ENCODE measurements at regions not wholly inside any gene's neighbourhood (a gene's known extent, or its start where the extent isn't known, plus 50 kb on each side); places are given as distances from the start of the nearest gene placed in this dataset.

- no peak for DNase-seq
- Histone ChIP-seq H3K27ac (peak overlapping the region in 1 of 2 donors; percentile 62), H3K4me3 (no peak overlapping the region), H3K36me3 (no peaks in the 10 kb centered on the region), H3K27me3 (no peaks in the 10 kb centered on the region), H3K4me1 (peaks cover 0 to 6% of the 10 kb centered on the region in 2 donors), H3K9me3 (no peaks in the 10 kb centered on the region)
- no peak for TF ChIP-seq POLR2A (IDR thresholded peaks at IDR 0.05)
- intact Hi-C loops (cut with DNase I; ENCODE audit: low total_unique reads) = no loop called here
Measured at GRCh38 chr11:69417699-69418085, 63.8 kb upstream of the LINC01488 start.

GRCh38 chr11:69418576-69419296, 62.7 kb upstream of the LINC01488 start:
- Histone ChIP-seq H3K36me3 (no peaks in the 10 kb centered on the region), H3K4me3 (no peak overlapping the region), H3K27me3 (no peaks in the 10 kb centered on the region), H3K27ac (no peak overlapping the region), H3K9me3 (no peaks in the 10 kb centered on the region), H3K4me1 (peaks cover 0 to 6% of the 10 kb centered on the region in 2 donors)
- TF ChIP-seq POLR2A (IDR thresholded peaks at IDR 0.05) (no peak), CTCF (IDR thresholded peaks at IDR 0.05) (no peak)
- intact Hi-C loops (cut with DNase I; ENCODE audit: low total_unique reads) = no loop called here
- no peak for DNase-seq

DNA sequence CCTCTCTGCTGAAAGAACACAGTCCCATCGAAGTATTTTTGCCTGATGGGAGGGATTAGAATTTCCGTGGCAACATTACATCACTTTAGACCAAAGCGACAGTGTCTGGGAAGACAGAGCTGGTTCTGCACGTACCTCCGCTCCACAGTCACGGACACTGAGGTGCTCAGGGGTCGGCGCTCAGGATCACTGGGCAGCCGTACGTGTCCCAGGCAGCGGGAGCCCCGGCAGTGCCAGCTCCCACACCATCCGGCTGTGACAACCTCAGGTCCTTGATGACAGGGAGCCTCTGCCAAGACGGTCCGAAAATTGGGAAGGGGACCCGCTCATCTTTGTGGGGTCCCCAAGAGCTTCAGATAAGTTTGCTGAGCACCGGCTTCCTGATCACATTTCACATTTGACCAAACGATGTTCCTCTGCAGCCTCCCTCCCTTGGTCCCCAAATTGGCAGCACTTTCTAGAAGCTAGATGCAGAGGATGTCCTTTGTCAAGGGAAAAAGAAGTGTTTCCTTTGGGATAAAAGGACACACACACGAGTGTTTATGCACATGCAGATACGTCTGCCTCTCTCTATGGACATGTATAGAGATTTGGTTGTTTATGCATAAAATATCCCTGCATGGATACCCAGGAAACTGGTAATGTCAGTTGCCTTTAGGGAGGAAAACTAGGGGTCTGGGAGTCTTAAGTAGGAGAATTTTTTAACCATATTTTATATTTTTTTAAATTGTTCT, 61.6 kb upstream of the LINC01488 start:
- no peak for DNase-seq
- Histone ChIP-seq H3K27me3 (no peaks in the 10 kb centered on the region), H3K4me1 (peaks cover 0 to 6% of the 10 kb centered on the region in 2 donors), H3K4me3 (no peak overlapping the region), H3K36me3 (no peaks in the 10 kb centered on the region), H3K27ac (no peak overlapping the region), H3K9me3 (no peaks in the 10 kb centered on the region)
- no peak for TF ChIP-seq POLR2A (IDR thresholded peaks at IDR 0.05)
- TF ChIP-seq CTCF (IDR thresholded peaks at IDR 0.05) = no peak
- intact Hi-C loops (cut with DNase I; ENCODE audit: low total_unique reads) = no loop called here

- H3K4me3 ChIP-seq = no peak overlapping the region
- H3K36me3 ChIP-seq = no peaks in the 10 kb centered on the region
- H3K27ac ChIP-seq = no peak overlapping the region
- no peaks in the 10 kb centered on the region for H3K27me3 ChIP-seq
- H3K9me3 ChIP-seq = no peaks in the 10 kb centered on the region
- DNase-seq = no peak
- intact Hi-C loops (cut with DNase I; ENCODE audit: low total_unique reads) = no loop called here
- TF ChIP-seq CTCF (IDR thresholded peaks at IDR 0.05) (no peak), POLR2A (IDR thresholded peaks at IDR 0.05) (no peak)
- no peaks in the 10 kb centered on the region for H3K4me1 ChIP-seq
Measured at GRCh38 chr11:69422645-69423044, 58.8 kb upstream of the LINC01488 start.

GRCh38 chr11:69423181-69423580, 58.3 kb upstream of the LINC01488 start:
- intact Hi-C loops (cut with DNase I; ENCODE audit: low total_unique reads) = no loop called here
- no peak for DNase-seq
- TF ChIP-seq POLR2A (IDR thresholded peaks at IDR 0.05) = no peak
- Histone ChIP-seq H3K36me3 (no peaks in the 10 kb centered on the region), H3K27ac (no peak overlapping the region), H3K4me1 (no peaks in the 10 kb centered on the region), H3K4me3 (no peak overlapping the region), H3K27me3 (no peaks in the 10 kb centered on the region), H3K9me3 (no peaks in the 10 kb centered on the region)

DNA sequence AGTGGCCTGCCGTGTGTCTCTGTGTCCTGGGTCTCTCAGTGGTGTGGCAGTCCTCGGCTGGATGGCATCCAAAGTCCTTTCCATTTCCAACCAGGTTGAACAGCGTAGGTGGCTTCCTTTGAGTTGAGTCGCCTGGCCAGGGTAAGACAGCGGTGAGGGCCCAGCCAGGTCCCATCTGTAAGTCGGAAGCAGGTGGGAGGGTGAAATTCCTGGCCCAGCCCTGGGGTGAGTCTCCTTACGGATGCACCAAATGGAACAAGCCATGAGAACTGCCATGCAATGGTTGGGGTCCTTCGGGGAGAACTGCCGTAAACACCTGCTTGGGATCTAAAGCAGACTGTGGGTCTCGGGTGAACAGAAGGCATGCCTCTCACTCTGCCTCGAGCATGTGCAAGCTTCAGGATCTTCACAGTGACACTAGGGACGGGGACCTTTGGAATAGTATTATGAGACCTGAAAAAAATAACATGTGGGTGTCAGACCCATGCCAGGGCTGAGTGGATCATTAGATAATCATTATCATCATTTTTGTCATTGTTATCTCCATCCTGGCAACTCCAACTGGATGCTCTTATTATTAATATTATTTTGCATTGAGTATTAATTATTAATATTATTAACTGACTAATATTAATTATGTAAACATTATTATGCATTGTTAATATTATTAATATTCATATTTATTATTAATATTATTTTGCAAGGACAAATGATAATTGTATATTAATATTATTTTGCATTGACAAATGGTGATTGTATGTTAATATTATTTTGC, 57.7 kb upstream of the LINC01488 start:
- DNase-seq = no peak

More for the DNA sequence above, 57.7 kb upstream of the LINC01488 start:
- no peaks in the 10 kb centered on the region for H3K36me3 ChIP-seq
- no peaks in the 10 kb centered on the region for H3K4me1 ChIP-seq
- H3K4me3 ChIP-seq = no peak overlapping the region
- H3K27me3 ChIP-seq = no peaks in the 10 kb centered on the region
- intact Hi-C loops (cut with DNase I; ENCODE audit: low total_unique reads) = no loop called here
- no peak overlapping the region for H3K27ac ChIP-seq
- TF ChIP-seq CTCF (IDR thresholded peaks at IDR 0.05) = no peak
- no peaks in the 10 kb centered on the region for H3K9me3 ChIP-seq

All from uterus (tissue), 3 donors.